Natural killer cell (primary cell): ENCODE measurements at regions not wholly inside any gene's neighbourhood (a gene's known extent, or its start where the extent isn't known, plus 50 kb on each side); places are given as distances from the start of the nearest gene placed in this dataset.

Source experiments
- ATAC-seq, 3 donors: fragments of 150-1000 bp in 2 of 3; fragments of 200-7000 bp in 1 of 3; cut with Tn5 transposase; 1 replicate in 1 of 3; 2 replicates in 2 of 3; pipeline ENCODE4 v1.10.0; 2021; ENCODE audit warnings: mild to moderate bottlenecking in 2 of 3, moderate library complexity in 2 of 3
- DNase-seq, 2 donors: peaks; one replicate each; pipeline versions ENCODE4 v3.0.0 to v3.0.0-alpha.2; 2013 to 2021; ENCODE audit warnings: mixed read lengths in 1 of 2
- H3K27ac ChIP-seq: one replicate; pipeline ENCODE4 v1.5.1; 2013; ENCODE audit warnings: mild to moderate bottlenecking, low read length
- H3K27me3 ChIP-seq: one replicate; pipeline ENCODE4 v1.6.1; 2013; ENCODE audit warnings: low read length; ENCODE audit not compliant: control insufficient read depth, insufficient read depth
- H3K36me3 ChIP-seq: one replicate; pipeline ENCODE4 v1.6.1; 2013; ENCODE audit warnings: low read length; ENCODE audit not compliant: control insufficient read depth, insufficient read depth
- H3K4me1 ChIP-seq: one replicate; pipeline ENCODE4 v1.6.1; 2013; ENCODE audit warnings: low read length; ENCODE audit not compliant: control insufficient read depth, insufficient read depth
- H3K4me3 ChIP-seq: one replicate; pipeline ENCODE4 v1.5.1; 2013; ENCODE audit warnings: low read length
- H3K9me3 ChIP-seq: one replicate; pipeline ENCODE4 v1.6.1; 2013; ENCODE audit warnings: low read length; ENCODE audit not compliant: control insufficient read depth, insufficient read depth
- H3K27ac Mint-ChIP-seq, 2 donors: one replicate each; pipeline ENCODE4 v1.8.0; 2022; ENCODE audit warnings: mild to moderate bottlenecking in 2 of 2, mixed read lengths in 2 of 2, moderate library complexity in 1 of 2
- H3K27me3 Mint-ChIP-seq, 2 donors: one replicate each; pipeline ENCODE4 v1.8.0; 2022; ENCODE audit warnings: low read depth in 2 of 2, mixed read lengths in 2 of 2
- H3K36me3 Mint-ChIP-seq: one replicate; pipeline ENCODE4 v1.8.0; 2022; ENCODE audit warnings: mixed read lengths
- H3K4me1 Mint-ChIP-seq, 2 donors: one replicate each; pipeline ENCODE4 v1.8.0; 2022; ENCODE audit warnings: mixed read lengths in 2 of 2
- H3K4me3 Mint-ChIP-seq: one replicate; pipeline ENCODE4 v1.8.0; 2022; ENCODE audit warnings: mild to moderate bottlenecking, moderate library complexity, mixed read lengths
- H3K9me3 Mint-ChIP-seq, 2 donors: one replicate each; pipeline ENCODE4 v1.8.0; 2022; ENCODE audit warnings: mixed read lengths in 2 of 2
- CTCF ChIP-seq: fragments of 200-600 bp; IDR thresholded peaks from one replicate; pipeline ENCODE4 v1.8.0; 2022; ENCODE audit warnings: antibody characterized with exemption
- WGBS: methylation state at CpG from one replicate; pipeline ENCODE4 v1.1.7; 2013; ENCODE audit warnings: missing lambda C conversion rate; ENCODE audit not compliant: insufficient coverage; 5-methylcytosine and 5-hydroxymethylcytosine counted together
- intact Hi-C: fragments of 100-400 bp; cut with micrococcal nuclease; formaldehyde crosslinking; loops from one replicate; pipeline ENCODE4 v1.14.2; 2022

GRCh38 chr3:152011812-152012735 is 138.6 kb downstream of the SUCNR1 start:
- peaks cover 2% of the 10 kb centered on the region for H3K27me3 ChIP-seq
- 95% methylated on average over 3 of the region's 4 CpGs for WGBS
- DNase-seq (no peak), ATAC-seq (no peak)
- H3K9me3 ChIP-seq: no peaks in the 10 kb centered on the region
- H3K27ac ChIP-seq: no peak overlapping the region
- no peaks in the 10 kb centered on the region for H3K4me1 ChIP-seq
- no peak for TF ChIP-seq CTCF
- Mint-ChIP-seq H3K4me3 (no peak overlapping the region), H3K9me3 (no peaks in the 10 kb centered on the region), H3K36me3 (no peaks in the 10 kb centered on the region), H3K4me1 (no peaks in the 10 kb centered on the region), H3K27me3 (peaks cover 2 to 17% of the 10 kb centered on the region in 2 donors), H3K27ac (no peak overlapping the region)
- intact Hi-C loops: no loop called here
- no peak overlapping the region for H3K4me3 ChIP-seq
- H3K36me3 ChIP-seq: no peaks in the 10 kb centered on the region

GRCh38 chr3:152019508-152019907 is 146.1 kb downstream of the SUCNR1 start:
- Histone ChIP-seq H3K9me3 (no peaks in the 10 kb centered on the region), H3K36me3 (no peaks in the 10 kb centered on the region), H3K4me3 (no peak overlapping the region), H3K27ac (no peak overlapping the region), H3K27me3 (no peaks in the 10 kb centered on the region), H3K4me1 (no peaks in the 10 kb centered on the region)
- Mint-ChIP-seq H3K36me3 (no peaks in the 10 kb centered on the region), H3K4me3 (no peak overlapping the region), H3K9me3 (no peaks in the 10 kb centered on the region), H3K27me3 (peaks cover 7 to 16% of the 10 kb centered on the region in 2 donors), H3K27ac (no peak overlapping the region), H3K4me1 (no peaks in the 10 kb centered on the region)
- TF ChIP-seq CTCF: no peak
- DNase-seq (no peak), ATAC-seq (no peak)
- no CpG with 5 or more reads among the region's 2 CpGs for WGBS
- intact Hi-C loops: no loop called here

- Histone ChIP-seq H3K4me1 (no peaks in the 10 kb centered on the region), H3K4me3 (no peak overlapping the region), H3K27me3 (no peaks in the 10 kb centered on the region), H3K36me3 (no peaks in the 10 kb centered on the region), H3K27ac (no peak overlapping the region), H3K9me3 (no peaks in the 10 kb centered on the region)
- WGBS: 79% methylated on average over 4 of the region's 4 CpGs
- Mint-ChIP-seq H3K4me3 (no peak overlapping the region), H3K9me3 (no peaks in the 10 kb centered on the region), H3K27me3 (peaks cover 6 to 16% of the 10 kb centered on the region in 2 donors), H3K4me1 (no peaks in the 10 kb centered on the region), H3K36me3 (no peaks in the 10 kb centered on the region), H3K27ac (no peak overlapping the region)
- intact Hi-C loops: no loop called here
- DNase-seq (no peak), ATAC-seq (no peak)
- no peak for TF ChIP-seq CTCF
Measured at GRCh38 chr3:152021951-152022461, 148.6 kb downstream of the SUCNR1 start.
